ENCODE measurements at regions not wholly inside any gene's neighbourhood (a gene's known extent, or its start where the extent isn't known, plus 50 kb on each side); places are given as distances from the start of the nearest gene placed in this dataset.

DNA sequence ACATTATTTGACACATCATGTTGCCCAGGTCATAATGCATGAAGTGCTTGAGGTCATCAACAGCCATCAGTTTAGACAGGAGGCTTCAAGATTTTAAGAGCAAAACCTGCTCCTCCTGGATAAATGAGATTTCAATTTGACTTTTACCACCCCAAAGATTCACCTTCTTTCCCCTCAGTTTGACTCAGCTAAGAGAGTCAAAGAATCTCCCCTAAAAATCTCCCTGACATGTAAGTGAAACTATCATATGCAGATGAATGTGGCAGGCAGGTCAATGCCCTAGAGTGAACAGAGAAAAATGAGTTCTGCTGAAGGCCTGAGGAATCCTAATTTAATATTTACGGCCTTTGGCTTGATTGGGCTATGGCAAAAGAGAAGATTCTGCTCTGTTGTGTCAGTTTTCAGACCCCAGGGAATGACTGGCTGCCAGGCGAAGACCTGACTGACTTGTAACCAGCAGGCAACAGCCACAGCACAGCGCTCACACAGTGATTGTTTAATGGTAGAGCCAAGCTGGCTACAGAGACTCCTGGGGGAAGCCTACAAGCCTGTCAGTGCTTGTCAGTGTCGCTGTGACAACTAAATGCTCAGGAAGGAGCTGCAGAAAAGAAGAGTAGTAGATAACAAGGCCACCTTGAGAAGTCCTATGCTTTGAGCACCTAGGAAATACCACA lies 491.2 kb upstream of the LRRC4C start:
- DNase-seq = peak in 23 of 42 donors; percentile 12 to 74 (median 29)
- intact Hi-C loops (cut with DNase I) = no loop called here

DNA sequence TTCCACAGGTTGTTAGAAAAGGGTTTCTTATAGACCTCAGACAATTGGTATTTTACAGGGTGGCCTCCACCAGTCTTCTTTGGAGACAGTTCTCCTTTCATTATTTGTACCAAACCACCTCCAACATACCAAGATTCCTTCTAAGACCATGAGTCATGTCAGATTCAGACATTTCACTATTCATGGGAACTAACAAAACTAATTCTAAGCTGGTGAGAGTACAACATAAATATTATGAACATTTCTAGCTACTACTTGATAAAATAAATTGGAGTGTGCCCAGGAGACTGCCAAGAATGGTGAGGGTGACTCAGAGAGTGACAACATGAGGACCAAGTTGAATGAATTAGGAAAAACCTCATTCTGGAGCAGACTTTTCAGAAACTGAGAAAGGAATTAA lies 494.6 kb upstream of the LRRC4C start:
- intact Hi-C loops (cut with DNase I) = no loop called here
- DNase-seq = no peak

DNA sequence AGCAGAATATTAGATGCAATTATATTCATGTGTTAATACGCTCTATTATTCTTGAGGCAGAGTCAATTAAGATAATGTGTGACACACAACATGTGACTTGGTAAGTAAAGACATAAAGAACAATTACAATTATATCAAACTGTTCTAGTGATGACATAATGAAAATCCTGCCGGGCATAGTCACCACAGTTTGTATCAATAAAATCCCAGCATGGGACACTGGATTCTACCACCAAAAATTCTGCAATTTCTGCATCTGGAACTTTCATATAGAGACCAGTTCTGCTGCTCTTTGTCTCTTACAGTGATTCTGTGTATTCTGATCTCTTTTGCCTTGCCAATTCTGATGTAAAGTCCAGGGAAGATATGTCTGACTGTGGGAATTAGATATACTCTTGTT lies 495.6 kb upstream of the LRRC4C start:
- DNase-seq = no peak
- intact Hi-C loops (cut with DNase I) = no loop called here

DNA sequence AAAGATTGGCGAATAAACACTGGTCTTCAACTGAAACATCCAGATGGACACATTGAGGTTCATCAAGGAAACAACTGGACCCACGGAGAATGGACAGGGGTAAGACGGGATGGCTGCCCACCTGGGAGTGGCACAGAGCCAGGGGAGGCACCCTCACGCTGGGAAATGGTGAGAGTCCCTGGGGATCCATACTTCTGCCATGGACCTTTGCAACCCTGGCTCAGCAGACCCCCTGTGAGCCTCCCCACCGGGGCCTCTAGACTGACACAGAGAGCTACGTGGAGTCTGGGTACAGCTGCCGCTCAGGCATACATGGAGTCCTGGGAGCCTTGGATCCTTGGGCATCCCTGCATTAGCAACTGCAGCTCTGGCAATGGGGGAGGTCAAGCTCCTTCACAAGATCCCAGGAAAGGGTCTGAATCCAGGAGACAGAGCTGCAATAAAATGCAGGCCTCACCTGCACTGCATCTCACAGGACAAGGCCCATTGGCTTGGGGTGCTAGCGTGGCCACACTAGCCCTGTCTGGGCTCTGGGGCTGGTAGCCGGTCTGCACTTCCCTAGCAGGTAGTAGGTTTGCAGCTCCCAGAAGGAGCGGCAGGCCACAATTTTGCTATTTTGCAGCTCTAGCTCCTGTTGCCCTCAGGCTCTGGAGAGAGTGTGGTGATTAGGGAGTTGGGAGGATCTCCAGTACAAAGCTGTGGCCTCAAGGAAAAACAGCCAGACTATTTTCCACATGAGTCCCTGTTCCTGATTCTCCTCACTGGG lies 496.4 kb upstream of the LRRC4C start:
- no peak for DNase-seq
- intact Hi-C loops (cut with DNase I) = no loop called here

DNA sequence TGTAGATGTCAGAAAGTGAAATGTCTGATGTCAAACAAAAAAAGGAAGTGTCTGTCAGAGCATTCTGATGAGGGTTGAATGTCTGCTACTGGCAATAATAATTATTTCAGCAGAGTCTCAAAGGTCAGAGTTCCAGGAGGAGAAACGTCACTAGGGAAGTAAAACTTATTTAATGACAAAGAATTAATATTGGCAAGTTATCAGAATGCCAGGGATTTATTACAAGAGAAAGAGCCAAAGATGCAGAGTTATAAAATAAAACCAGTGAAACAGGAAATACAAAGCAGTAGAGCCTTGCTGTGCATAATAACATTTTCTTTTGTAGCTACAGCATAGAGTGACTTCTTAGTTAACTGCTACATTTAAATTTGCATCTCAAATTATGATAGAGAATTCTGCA lies 504.0 kb upstream of the LRRC4C start:
- intact Hi-C loops (cut with DNase I) = no loop called here
- no peak for DNase-seq

DNA sequence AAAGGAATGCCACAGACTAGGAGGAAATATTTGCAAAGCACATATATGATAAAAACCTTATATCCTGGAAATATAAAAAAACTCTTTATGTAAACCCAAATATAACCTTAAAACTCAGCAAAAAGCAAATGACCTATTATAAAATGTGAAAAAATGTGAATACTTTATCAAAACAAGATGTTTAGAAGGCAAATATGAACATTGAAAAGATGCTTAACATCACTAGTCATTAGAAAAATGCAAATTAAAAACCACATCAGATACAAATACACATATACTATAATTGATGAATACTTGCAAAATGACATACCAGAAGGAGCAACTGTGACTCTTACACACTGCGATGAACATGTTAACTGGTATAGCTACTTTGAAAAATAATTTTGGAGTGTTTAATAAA lies 511.2 kb upstream of the LRRC4C start:
- no peak for DNase-seq
- intact Hi-C loops (cut with DNase I) = no loop called here

DNA sequence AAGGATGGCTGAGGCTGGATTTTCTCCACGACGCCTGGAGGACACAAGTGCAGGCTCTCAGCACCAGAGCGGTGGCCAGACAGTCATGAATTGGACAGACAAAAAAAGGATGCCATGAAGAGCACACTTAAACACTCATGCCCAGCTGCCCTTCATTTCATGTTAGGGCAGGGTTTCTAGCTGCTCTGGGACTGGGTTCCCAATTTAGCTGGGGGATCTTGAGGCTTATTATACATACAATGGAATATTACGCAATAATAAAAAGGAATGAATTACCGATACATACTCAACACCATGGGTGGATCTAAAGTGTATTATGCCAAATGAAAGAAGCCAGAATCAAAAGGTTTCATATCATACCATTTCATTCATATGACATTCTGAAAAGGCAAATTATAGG lies 512.1 kb upstream of the LRRC4C start:
- no peak for DNase-seq
- intact Hi-C loops (cut with DNase I) = no loop called here

DNA sequence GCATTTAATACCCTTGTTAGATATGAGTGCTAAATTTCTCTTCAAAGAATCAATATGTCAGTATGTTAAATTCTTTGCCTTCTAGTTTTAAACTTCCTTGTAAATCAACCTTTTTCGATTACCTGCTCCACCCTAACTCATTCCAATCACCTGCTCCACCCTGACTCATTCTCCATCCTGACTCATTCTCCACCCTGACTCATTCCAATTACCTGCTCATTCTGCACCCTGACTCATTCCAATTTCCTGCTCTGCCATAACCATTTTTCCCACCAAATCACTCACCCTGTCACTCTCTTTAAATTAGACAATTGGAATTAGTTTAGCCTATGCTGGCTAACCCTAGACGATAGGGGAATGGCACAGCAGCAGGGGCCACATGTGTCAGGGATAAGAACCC lies 519.5 kb upstream of the LRRC4C start:
- intact Hi-C loops (cut with DNase I) = no loop called here

DNA sequence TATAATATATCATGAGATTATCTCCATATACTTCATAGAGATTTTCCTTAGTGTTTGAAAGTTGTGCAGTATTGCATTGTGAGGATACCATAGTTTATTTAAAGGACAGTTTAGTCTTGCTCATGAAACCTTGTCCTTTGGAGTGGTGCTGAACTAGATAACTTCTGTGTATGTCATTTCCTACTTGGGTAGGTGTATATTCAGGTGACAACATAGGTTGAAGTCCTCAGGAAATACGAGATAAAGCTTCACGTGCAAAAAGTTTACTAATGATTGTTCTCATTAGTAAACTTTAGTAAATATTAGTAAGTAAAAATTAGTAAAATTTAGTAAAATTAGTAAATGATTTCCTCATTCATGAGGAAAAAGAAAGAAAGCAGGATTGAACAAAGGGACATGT lies 521.3 kb upstream of the LRRC4C start:
- DNase-seq = no peak
- intact Hi-C loops (cut with DNase I) = no loop called here

More for the DNA sequence above, 519.5 kb upstream of the LRRC4C start:
- DNase-seq = peak in 36 of 42 donors; percentile 8 to 84 (median 48)

DNA sequence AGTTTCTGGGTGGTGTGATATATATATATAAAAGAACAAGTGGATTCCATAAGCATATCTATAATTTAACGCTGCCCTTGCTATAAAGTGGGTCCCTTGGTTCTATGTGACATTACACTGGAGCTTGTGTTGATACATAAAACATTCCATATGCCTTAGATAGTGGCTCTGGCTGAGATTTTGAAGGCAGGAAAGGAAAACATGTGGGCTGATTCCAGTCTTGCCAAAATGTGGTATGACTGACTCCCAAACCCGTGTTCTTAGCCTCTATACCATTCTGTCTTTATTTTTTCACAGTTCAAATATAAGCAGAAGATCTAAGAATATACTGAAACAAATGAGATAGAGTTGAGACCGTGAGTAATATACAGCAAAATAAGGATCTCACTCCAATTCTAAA lies 522.8 kb upstream of the LRRC4C start:
- intact Hi-C loops (cut with DNase I) = no loop called here
- no peak for DNase-seq

DNA sequence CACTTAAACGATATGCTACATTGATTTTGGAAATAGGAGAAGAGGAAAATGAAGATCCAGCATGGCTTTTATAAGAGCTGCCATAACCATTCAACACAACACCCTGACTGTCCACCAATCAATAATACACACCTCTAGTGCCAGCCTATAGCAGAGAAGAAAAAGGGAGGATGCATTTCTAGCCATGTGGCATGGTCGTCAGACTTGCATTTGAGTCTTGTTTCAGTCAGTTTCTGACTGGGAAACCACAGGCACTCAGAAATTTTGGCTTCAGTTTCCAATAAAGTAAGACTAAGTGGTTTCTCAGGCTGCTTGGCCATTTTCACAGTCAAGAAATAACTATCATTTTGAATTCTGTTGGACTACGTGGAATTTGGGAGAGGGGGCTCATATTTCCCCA lies 523.5 kb upstream of the LRRC4C start:
- DNase-seq = no peak
- intact Hi-C loops (cut with DNase I) = no loop called here

DNA sequence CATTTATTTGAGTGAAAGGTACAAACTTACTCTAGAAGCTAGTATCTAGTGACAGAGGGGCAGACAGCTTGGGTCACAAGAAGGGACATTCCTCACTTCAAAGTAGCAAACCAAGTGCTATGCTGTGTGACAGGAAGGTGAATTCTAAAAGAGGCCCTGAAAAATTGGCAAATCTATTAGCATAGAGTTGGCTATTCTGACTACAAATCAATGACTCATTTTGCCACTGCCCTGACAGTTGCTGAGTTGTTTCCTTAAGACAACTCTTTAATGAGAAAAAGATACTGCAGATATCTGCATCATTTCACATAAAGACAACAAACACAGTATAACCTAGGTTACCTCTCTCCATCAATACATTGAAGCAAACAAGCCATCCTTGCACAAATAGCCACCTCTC lies 524.0 kb upstream of the LRRC4C start:
- DNase-seq = no peak
- intact Hi-C loops (cut with DNase I) = no loop called here

DNA sequence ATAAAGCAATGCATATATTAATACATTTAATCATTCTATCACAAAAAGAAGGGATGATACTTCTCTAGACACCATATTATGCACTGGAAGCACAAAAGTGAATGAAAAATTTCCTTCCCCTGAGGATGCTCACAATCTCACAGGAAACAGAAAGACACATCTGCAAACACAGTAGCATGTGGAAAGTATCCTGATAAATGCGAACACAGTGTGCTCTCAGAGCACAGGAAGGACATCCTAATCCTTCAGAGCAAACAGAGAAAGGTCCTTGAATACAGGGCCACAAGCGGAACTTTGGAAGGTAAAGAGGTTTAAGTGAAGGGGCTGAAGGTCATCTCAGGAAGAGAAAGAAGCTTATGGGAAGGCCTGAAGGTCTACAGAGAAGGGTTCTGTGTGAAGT lies 524.6 kb upstream of the LRRC4C start:
- DNase-seq = no peak
- intact Hi-C loops (cut with DNase I) = no loop called here

DNA sequence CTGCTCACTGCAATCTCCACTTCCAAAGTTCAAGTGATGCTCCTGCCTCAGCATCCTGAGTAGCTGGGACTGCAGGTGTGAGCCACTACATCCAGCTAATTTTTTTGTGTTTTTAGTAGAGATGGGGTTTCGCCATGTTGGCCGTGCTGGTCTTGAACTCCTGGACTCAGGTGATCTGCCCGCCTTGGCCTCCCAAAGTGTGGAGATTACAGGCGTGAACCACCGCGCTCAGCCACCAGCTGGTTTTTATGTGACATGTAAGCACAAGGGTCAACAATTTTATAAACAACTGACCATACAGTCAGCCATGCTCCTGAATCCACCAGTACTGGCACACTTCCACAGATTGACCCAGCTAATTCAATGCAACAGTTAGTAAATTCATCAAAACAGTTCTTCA lies 526.3 kb upstream of the LRRC4C start:
- DNase-seq = no peak
- intact Hi-C loops (cut with DNase I) = no loop called here

DNA sequence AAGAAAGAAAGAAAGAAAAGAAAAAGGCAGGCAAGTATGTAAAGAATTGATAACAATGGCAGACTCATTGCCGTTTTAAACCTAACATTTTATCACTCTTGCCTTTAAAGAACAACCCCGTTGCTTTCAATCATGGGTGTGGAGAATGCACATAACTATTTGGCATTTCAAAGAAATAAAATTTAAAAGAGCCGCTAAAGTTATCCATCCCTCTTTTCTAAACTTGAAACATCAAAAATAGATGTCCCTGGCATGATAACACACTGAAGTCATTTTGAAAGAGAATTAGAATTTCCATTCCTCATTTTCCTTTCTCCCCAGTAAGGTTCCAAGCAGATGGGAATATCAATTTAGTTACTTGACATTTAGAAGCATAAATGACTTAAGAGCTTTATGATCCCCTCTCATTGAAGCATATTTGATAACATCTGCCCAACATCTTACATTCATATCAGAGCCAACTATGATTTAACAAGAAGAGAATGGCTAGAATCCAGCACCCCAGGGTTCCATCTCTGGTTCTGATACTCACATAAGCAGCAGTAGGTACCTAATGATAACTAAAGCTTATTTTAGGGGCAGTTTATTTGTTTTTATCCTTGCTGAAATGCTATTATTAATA lies 529.6 kb upstream of the LRRC4C start:
- intact Hi-C loops (cut with DNase I) = no loop called here
- no peak for DNase-seq

DNA sequence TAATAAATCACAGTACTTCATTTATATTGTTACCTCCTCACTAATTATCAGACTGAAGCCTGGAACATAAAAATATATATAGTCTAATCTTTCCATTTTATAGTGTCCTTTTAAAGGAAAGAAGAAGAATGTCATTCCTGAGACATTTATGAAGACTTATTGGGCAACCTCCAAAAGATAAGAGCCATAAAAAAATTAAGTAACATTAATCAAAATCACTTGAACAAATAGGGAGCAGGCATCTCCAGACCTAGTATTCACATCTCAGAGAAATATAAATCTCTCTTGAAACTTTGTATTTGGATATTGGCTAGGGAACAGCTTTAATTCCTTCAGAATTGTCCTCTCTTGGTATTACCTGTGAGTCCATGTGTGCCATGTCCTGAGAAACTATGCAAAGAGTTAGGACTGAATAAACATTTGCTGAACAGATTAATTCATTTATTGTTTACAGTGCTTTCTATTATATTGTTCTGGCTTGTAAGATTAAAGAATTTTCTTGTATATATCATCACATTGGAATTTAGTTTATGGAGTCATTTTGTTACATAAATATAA lies 530.5 kb upstream of the LRRC4C start:
- no peak for DNase-seq
- intact Hi-C loops (cut with DNase I) = no loop called here

DNA sequence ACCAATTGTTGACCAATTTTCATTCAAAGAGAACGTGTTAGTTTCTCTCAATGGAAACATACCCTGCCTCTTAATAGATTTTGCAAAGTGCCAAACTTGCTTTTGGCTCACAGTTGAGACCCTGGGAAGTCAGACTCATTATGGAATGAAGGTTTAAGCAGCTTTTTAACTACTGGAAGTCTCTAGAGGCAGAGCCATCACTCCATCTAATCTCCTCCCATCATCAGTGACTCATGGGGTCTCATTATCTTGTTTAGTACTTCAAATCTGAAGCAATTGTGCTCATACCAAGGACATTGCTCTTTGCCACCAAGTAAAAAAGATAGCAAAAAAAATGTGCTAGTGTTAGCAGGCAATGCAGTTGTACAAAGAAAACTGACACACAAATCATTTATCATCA lies 537.1 kb upstream of the LRRC4C start:
- intact Hi-C loops (cut with DNase I) = no loop called here
- DNase-seq = no peak

DNA sequence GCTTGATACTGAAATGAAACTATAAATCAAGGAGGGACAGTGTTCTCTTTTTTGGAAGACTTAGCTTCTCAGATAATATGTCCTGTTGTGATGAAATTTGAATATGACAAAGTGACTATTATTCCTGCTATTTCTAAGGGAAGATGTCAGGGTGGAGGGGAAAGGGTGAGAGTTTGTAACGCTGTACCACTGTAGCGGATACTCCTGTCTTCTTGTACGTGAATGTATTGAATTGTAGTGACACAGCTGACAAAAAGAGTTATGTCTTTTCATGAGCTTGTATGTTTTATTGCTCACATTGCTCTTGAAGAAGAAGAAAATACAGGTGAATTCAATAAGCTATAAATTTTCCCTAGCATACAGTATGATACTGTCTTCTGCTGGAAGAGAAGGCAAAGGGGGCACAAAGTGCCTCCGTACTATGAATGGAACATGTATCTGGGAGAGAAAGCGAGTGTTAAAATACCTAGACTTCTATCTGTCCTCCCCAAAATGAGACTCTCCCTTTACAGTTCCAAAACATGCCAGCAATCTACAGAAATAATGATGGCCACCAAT lies 538.5 kb upstream of the LRRC4C start:
- no peak for DNase-seq
- intact Hi-C loops (cut with DNase I) = no loop called here

DNA sequence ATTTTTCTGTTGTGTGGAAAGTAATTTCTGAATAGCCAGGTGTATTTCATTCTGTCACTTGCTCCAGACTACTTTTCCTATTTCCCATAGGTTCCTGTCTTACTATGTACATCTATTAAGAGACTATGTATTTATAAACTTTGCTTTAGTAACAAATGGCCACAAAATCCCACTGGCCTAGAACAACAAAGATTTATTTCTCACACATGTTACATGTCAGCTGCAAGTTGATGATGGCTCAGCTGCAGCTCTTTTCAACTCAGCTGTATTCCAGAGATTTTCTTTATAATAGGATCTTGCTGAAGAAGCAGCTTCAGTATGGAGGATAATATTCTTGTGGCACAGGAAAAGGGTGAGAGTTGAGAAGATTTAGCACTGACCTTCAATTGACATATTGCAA lies 539.6 kb upstream of the LRRC4C start:
- DNase-seq = no peak
- intact Hi-C loops (cut with DNase I) = no loop called here

DNA sequence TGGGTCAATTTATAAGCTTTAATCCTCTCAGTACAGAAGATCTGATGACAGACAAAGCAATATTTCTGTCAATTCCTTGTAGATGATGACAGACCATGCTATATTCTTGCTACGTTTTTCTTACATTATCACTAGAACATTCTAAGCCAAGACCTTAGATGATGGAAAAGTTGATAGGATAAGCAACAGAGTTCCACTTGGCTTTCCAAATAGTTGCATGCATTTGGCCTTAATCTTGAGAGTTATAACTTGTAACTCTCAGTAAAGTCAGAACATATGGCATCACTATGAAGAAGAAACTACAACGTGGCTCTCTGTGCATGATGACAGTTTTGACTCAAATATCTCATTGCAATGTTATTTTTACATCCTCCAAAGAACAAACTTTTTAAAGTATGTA lies 544.3 kb upstream of the LRRC4C start:
- no peak for DNase-seq
- intact Hi-C loops (cut with DNase I) = no loop called here
